IMR-90 (cell line): ENCODE measurements at regions not wholly inside any gene's neighbourhood (a gene's known extent, or its start where the extent isn't known, plus 50 kb on each side); places are given as distances from the start of the nearest gene placed in this dataset.

ENCODE experiments used
- ATAC-seq: fragments of 200-7000 bp; cut with Tn5 transposase; 2 replicates; pipeline ENCODE4 v1.9.1; 2020; ENCODE audit warnings: low read depth, mild to moderate bottlenecking, moderate library complexity
- BruUV-seq: library from RNA; stranded (reverse); fragments of 400-500 nt; replicated peaks from 2 replicates; lab custom pipeline; 2021; lab: Mats Ljungman, UMichigan
- CTCF ChIA-PET: fragments of 300-600 bp; formaldehyde crosslinking; extraction: SDS; loops from one replicate; lab custom pipeline; 2021; ENCODE audit warnings: antibody characterized with exemption; lab: Yijun Ruan, JAX
- POLR2A ChIA-PET: fragments of 300-600 bp; sonication (Branson Sonifier 250); formaldehyde crosslinking; loops from one replicate; lab custom pipeline; 2022; ENCODE audit warnings: antibody characterized with exemption; ENCODE audit not compliant: unreplicated experiment; lab: Charles Lee
- DNase-seq: peaks from one replicate; pipeline ENCODE4 v3.0.0; 2013
- H2AFZ ChIP-seq: replicated peaks from 2 replicates; pipeline ENCODE3; 2013; ENCODE audit warnings: low read length, mild to moderate bottlenecking; ENCODE audit not compliant: poor library complexity
- H2AK5ac ChIP-seq: 2 replicates; pipeline ENCODE4 v1.6.1; 2013; ENCODE audit warnings: low read depth, low read length, inconsistent platforms
- H2AK9ac ChIP-seq: replicated peaks from 2 replicates; pipeline ENCODE3; 2013; ENCODE audit warnings: mild to moderate bottlenecking, low read depth, low read length, moderate library complexity; ENCODE audit not compliant: poor library complexity
- H2BK120ac ChIP-seq: 2 replicates; pipeline ENCODE4 v1.6.1; 2013; ENCODE audit warnings: low read depth, low read length, inconsistent platforms
- H2BK15ac ChIP-seq: 3 replicates; pipeline ENCODE4 v1.6.1; 2013; ENCODE audit warnings: low read depth, low read length, inconsistent platforms
- H2BK20ac ChIP-seq: 2 replicates; pipeline ENCODE4 v1.6.1; 2013; ENCODE audit warnings: low read depth, mild to moderate bottlenecking, inconsistent platforms, low read length, moderate library complexity
- H2BK5ac ChIP-seq: 2 replicates; pipeline ENCODE4 v1.6.1; 2013; ENCODE audit warnings: mild to moderate bottlenecking, low read depth, low read length, inconsistent platforms; ENCODE audit not compliant: poor library complexity, severe bottlenecking
- H3K14ac ChIP-seq: replicated peaks from 2 replicates; pipeline ENCODE4 v1.6.1; 2013; ENCODE audit warnings: low read depth, low read length, inconsistent platforms
- H3K18ac ChIP-seq: 2 replicates; pipeline ENCODE4 v1.6.1; 2013; ENCODE audit warnings: low read depth, low read length, control low read depth
- H3K23ac ChIP-seq: 2 replicates; pipeline ENCODE4 v1.6.1; 2013; ENCODE audit warnings: low read depth, low read length, inconsistent platforms
- H3K27ac ChIP-seq: 2 replicates; pipeline ENCODE4 v1.5.1; 2013; ENCODE audit warnings: mild to moderate bottlenecking, control low read depth, low read length; ENCODE audit not compliant: insufficient read depth
- H3K27me3 ChIP-seq: 2 replicates; pipeline ENCODE4 v1.6.1; 2013; ENCODE audit warnings: low read length; ENCODE audit not compliant: control insufficient read depth, insufficient read depth
- H3K36me3 ChIP-seq: 2 replicates; pipeline ENCODE4 v1.6.1; 2013; ENCODE audit warnings: low read length, mixed read lengths; ENCODE audit not compliant: control insufficient read depth, insufficient read depth
- H3K4ac ChIP-seq: 2 replicates; pipeline ENCODE4 v1.6.1; 2013; ENCODE audit warnings: low read depth, low read length, inconsistent platforms
- H3K4me1 ChIP-seq: 2 replicates; pipeline ENCODE4 v1.6.1; 2013; ENCODE audit warnings: low read length, mixed read lengths; ENCODE audit not compliant: control insufficient read depth, insufficient read depth
- H3K4me2 ChIP-seq: 2 replicates; pipeline ENCODE4 v1.6.1; 2013; ENCODE audit warnings: low read depth, mild to moderate bottlenecking, control low read depth, low read length, moderate library complexity
- H3K4me3 ChIP-seq: 2 replicates; pipeline ENCODE4 v1.5.1; 2013; ENCODE audit warnings: low read depth, mild to moderate bottlenecking, control low read depth, low read length, moderate library complexity; ENCODE audit not compliant: insufficient read depth
- H3K56ac ChIP-seq: 2 replicates; pipeline ENCODE4 v1.6.1; 2013; ENCODE audit warnings: low read length, inconsistent platforms; ENCODE audit not compliant: insufficient read depth; ENCODE audit errors: extremely low read depth
- H3K79me1 ChIP-seq, 2 experiments: 2 replicates each; pipeline ENCODE4 v1.6.1; 2013; ENCODE audit warnings: low read length in 2 of 2, inconsistent platforms in 1 of 2, low read depth in 1 of 2
- H3K9ac ChIP-seq: 2 replicates; pipeline ENCODE4 v1.6.1; 2013; ENCODE audit warnings: low read depth, low read length, control low read depth
- H3K9me1 ChIP-seq: 2 replicates; pipeline ENCODE4 v1.6.1; 2013; ENCODE audit warnings: low read length, inconsistent platforms; ENCODE audit not compliant: insufficient read depth
- H3K9me3 ChIP-seq: 2 replicates; pipeline ENCODE4 v1.6.1; 2013; ENCODE audit warnings: low read length; ENCODE audit not compliant: control insufficient read depth, insufficient read depth
- H4K20me1 ChIP-seq: 2 replicates; pipeline ENCODE4 v1.6.1; 2013; ENCODE audit warnings: low read length, inconsistent platforms; ENCODE audit not compliant: insufficient read depth
- H4K5ac ChIP-seq: 2 replicates; pipeline ENCODE4 v1.6.1; 2013; ENCODE audit warnings: mild to moderate bottlenecking, low read depth, low read length, control low read depth
- H4K8ac ChIP-seq, 2 experiments: 2 replicates each; pipeline ENCODE4 v1.6.1; 2013; ENCODE audit warnings: low read depth in 2 of 2, low read length in 2 of 2, control low read depth in 1 of 2, inconsistent platforms in 1 of 2
- H4K91ac ChIP-seq: 2 replicates; pipeline ENCODE4 v1.6.1; 2013; ENCODE audit warnings: low read depth, low read length, inconsistent platforms; ENCODE audit not compliant: insufficient read depth
- BHLHE40 ChIP-seq: fragments of 150-350 bp; IDR thresholded peaks from 2 replicates; pipeline ENCODE4 v1.6.1; 2016; ENCODE audit warnings: mild to moderate bottlenecking, low read depth, low read length
- CTCF ChIP-seq: conservative IDR thresholded peaks from 2 replicates; pipeline ENCODE4 v1.5.1; 2012; ENCODE audit warnings: mild to moderate bottlenecking, low read depth, low read length, improper control_type of control experiment
- ELK1 ChIP-seq: fragments of 150-350 bp; IDR thresholded peaks from 2 replicates; pipeline ENCODE4 v1.6.1; 2016; ENCODE audit warnings: low read depth, mild to moderate bottlenecking, low read length, moderate library complexity, borderline replicate concordance
- FOS ChIP-seq: fragments of 150-350 bp; IDR thresholded peaks from 2 replicates; pipeline ENCODE4 v1.6.1; 2016; ENCODE audit warnings: low read depth, low read length
- MAFK ChIP-seq: IDR thresholded peaks from 2 replicates; pipeline ENCODE4 v1.6.1; 2012; ENCODE audit warnings: low read depth, low read length, improper control_type of control experiment
- MAZ ChIP-seq: IDR thresholded peaks from 2 replicates; pipeline ENCODE4 v1.6.1; 2012; ENCODE audit warnings: low read depth, mild to moderate bottlenecking, low read length, improper control_type of control experiment, moderate library complexity, borderline replicate concordance
- NFE2L2 ChIP-seq: fragments of 150-350 bp; IDR thresholded peaks from 2 replicates; pipeline ENCODE4 v1.6.1; 2016; ENCODE audit warnings: low read depth, mild to moderate bottlenecking, low read length
- USF2 ChIP-seq: fragments of 150-350 bp; IDR thresholded peaks from 2 replicates; pipeline ENCODE4 v1.6.1; 2017; ENCODE audit warnings: mild to moderate bottlenecking, antibody characterized with exemption, low read length, low read depth
- WGBS, 2 experiments: methylation state at CpG; one replicate each; pipeline versions ENCODE4 v1.1.5 to v1.1.7; 2013; ENCODE audit warnings: missing lambda C conversion rate in 2 of 2; ENCODE audit not compliant: insufficient read length in 1 of 2; ENCODE audit errors: extremely low coverage in 2 of 2; 5-methylcytosine and 5-hydroxymethylcytosine counted together
- dilution Hi-C: fragments of 300-500 bp; cut with HindIII; formaldehyde crosslinking; loops from one replicate; pipeline ENCODE4 v1.14.3; 2018; ENCODE audit warnings: low sequenced_read_pairs; ENCODE audit not compliant: unreplicated experiment
- in situ Hi-C: fragments of 300-500 bp; cut with MboI; formaldehyde crosslinking; loops from 3 replicates; pipeline ENCODE4 v1.14.3; 2019; ENCODE audit warnings: low sequenced_read_pairs, inconsistent platforms, mixed read lengths
- intact Hi-C: fragments of 100-400 bp; cut with micrococcal nuclease; formaldehyde crosslinking; loops from 2 replicates; pipeline ENCODE4 v1.10.0; 2022

- intact Hi-C loops (no loop called here), dilution Hi-C loops (no loop called here), in situ Hi-C loops (no loop called here)
- H2BK5ac ChIP-seq, result no peak overlapping the region
- no peak overlapping the region for H2AK5ac ChIP-seq
- no peak overlapping the region for H3K4me2 ChIP-seq
- no peak overlapping the region for H2AFZ ChIP-seq
- no peaks in the 10 kb centered on the region for H3K79me1 ChIP-seq
- ChIA-PET POLR2A (no interaction called here), CTCF (no interaction called here)
- H3K56ac ChIP-seq, result no peak overlapping the region
- H4K8ac ChIP-seq, result no peak overlapping the region
- H4K20me1 ChIP-seq, result no peaks in the 10 kb centered on the region
- H3K14ac ChIP-seq, result no peak overlapping the region
- H3K27me3 ChIP-seq, result no peaks in the 10 kb centered on the region
- no peaks in the 10 kb centered on the region for H3K36me3 ChIP-seq
- no peaks in the 10 kb centered on the region for H3K4me1 ChIP-seq
- no peak overlapping the region for H3K9ac ChIP-seq
- H2BK15ac ChIP-seq, result no peak overlapping the region
- no peak overlapping the region for H3K23ac ChIP-seq
- no peaks in the 10 kb centered on the region for H3K9me1 ChIP-seq
- H3K18ac ChIP-seq, result no peak overlapping the region
- no peak overlapping the region for H4K91ac ChIP-seq
- WGBS, 2 experiments, result 80% methylated on average over 1 of the region's 3 CpGs; no CpG with 5 or more reads in 1 of the 2 experiments
- no peak overlapping the region for H3K4me3 ChIP-seq
- ATAC-seq (no peak), DNase-seq (no peak)
- TF ChIP-seq ELK1 (no peak), NFE2L2 (no peak), MAFK (no peak), FOS (no peak), CTCF (no peak), BHLHE40 (no peak), MAZ (no peak), USF2 (no peak)
- no peaks in the 10 kb centered on the region for H3K9me3 ChIP-seq
- no peak overlapping the region for H3K4ac ChIP-seq
- H2BK120ac ChIP-seq, result no peak overlapping the region
- no peak overlapping the region for H2BK20ac ChIP-seq
- BruUV-seq, result no TSS peak
- no peak overlapping the region for H3K27ac ChIP-seq
- H4K5ac ChIP-seq, result no peak overlapping the region
- no peak overlapping the region for H2AK9ac ChIP-seq
Observed at GRCh38 chr20:39333211-39333610, 371.1 kb downstream of the DHX35 start.
